GM12864 (cell line): ENCODE measurements at regions not wholly inside any gene's neighbourhood (a gene's known extent, or its start where the extent isn't known, plus 50 kb on each side); places are given as distances from the start of the nearest gene placed in this dataset.

ENCODE experiments used
- DNase-seq: peaks from one replicate; pipeline ENCODE4 v3.0.0-alpha.2; 2011; ENCODE audit warnings: low read depth
- H3K4me3 ChIP-seq: 2 replicates; pipeline ENCODE4 v1.5.1; 2011; ENCODE audit warnings: mild to moderate bottlenecking, low read depth, low read length, control low read depth
- CTCF ChIP-seq: IDR thresholded peaks from 2 replicates; pipeline ENCODE4 v1.5.1; 2011; ENCODE audit warnings: low read depth, mild to moderate bottlenecking, moderate library complexity, low read length, control low read depth, inconsistent platforms; ENCODE audit errors: missing control alignments

- TF ChIP-seq CTCF, result no peak
- no peak for DNase-seq
- H3K4me3 ChIP-seq, result no peak overlapping the region
Measured at GRCh38 chr7:49080896-49081475, 156.6 kb downstream of the CDC14C start.

GRCh38 chr7:49088017-49088416, 163.7 kb downstream of the CDC14C start:
- H3K4me3 ChIP-seq, result no peak overlapping the region
- DNase-seq, result no peak
- TF ChIP-seq CTCF, result no peak

GRCh38 chr7:49089717-49090116, 165.4 kb downstream of the CDC14C start:
- TF ChIP-seq CTCF, result no peak
- no peak overlapping the region for H3K4me3 ChIP-seq
- DNase-seq, result no peak

GRCh38 chr7:49091089-49091488, 166.7 kb downstream of the CDC14C start:
- TF ChIP-seq CTCF, result no peak
- no peak overlapping the region for H3K4me3 ChIP-seq
- no peak for DNase-seq

- DNase-seq, result no peak
- no peak for TF ChIP-seq CTCF
- H3K4me3 ChIP-seq, result no peak overlapping the region
Measured at GRCh38 chr7:49091519-49091918, 167.2 kb downstream of the CDC14C start.

- DNase-seq, result no peak
- no peak overlapping the region for H3K4me3 ChIP-seq
- no peak for TF ChIP-seq CTCF
Measured at GRCh38 chr7:49093218-49093617, 168.9 kb downstream of the CDC14C start.

GRCh38 chr7:49094866-49095265, 170.5 kb downstream of the CDC14C start:
- no peak for DNase-seq
- H3K4me3 ChIP-seq, result no peak overlapping the region
- no peak for TF ChIP-seq CTCF
